Endothelial cell of umbilical vein (primary cell): ENCODE measurements at regions not wholly inside any gene's neighbourhood (a gene's known extent, or its start where the extent isn't known, plus 50 kb on each side); places are given as distances from the start of the nearest gene placed in this dataset.
A peak's percentile ranks its signal among the peaks of the same experiment; 100 is the strongest.
"Not testable (repeated sequence)": the region's sequence is repeated elsewhere in the genome, so short reads cannot be mapped to it uniquely, and the experiment has no call there.

Experiments used
- BruUV-seq: library from RNA; stranded (reverse); fragments of 400-500 nt; replicated peaks from 2 replicates; lab custom pipeline; 2021; lab: Mats Ljungman, UMichigan
- CTCF ChIA-PET: fragments of 300-600, 350-600 bp; sonication (Branson Sonifier 250); formaldehyde crosslinking; loops from one replicate; lab custom pipeline; 2021; ENCODE audit warnings: antibody characterized with exemption, inconsistent platforms; lab: Charles Lee
- POLR2A ChIA-PET: fragments of 300-600, 350-600 bp; sonication (Branson Sonifier 250); formaldehyde crosslinking; loops from one replicate; lab custom pipeline; 2021; ENCODE audit warnings: antibody characterized with exemption, inconsistent platforms; lab: Charles Lee
- DNase-seq: peaks from one replicate; pipeline ENCODE4 v3.0.0-alpha.2; 2011; ENCODE audit warnings: low read depth, low spot score
- FAIRE-seq: peaks from 2 replicates; lab custom pipeline; 2011; peaks lifted over from hg19 to GRCh38; lab: Jason Lieb, UNC
- H2AFZ ChIP-seq: 2 replicates; pipeline ENCODE4 v1.6.0; 2012; ENCODE audit warnings: low read depth, low read length, control low read depth, inconsistent platforms
- H3K27ac ChIP-seq: 2 replicates; pipeline ENCODE4 v1.5.1; 2011; ENCODE audit warnings: low read depth, mild to moderate bottlenecking, control low read depth, low read length, moderate library complexity; ENCODE audit not compliant: insufficient read depth
- H3K27me3 ChIP-seq, 2 experiments: 2 replicates each; pipeline versions ENCODE4 v1.6.0 to v1.6.1; 2011; ENCODE audit warnings: low read length in 2 of 2, mixed read lengths in 1 of 2; ENCODE audit not compliant: control insufficient read depth in 2 of 2, insufficient read depth in 2 of 2
- H3K36me3 ChIP-seq, 2 experiments: 2 replicates in 1 of 2; 3 replicates in 1 of 2; pipeline ENCODE4 v1.5.1; 2011; ENCODE audit warnings: low read length in 2 of 2, mild to moderate bottlenecking in 1 of 2, moderate library complexity in 1 of 2; ENCODE audit not compliant: control insufficient read depth in 2 of 2, insufficient read depth in 2 of 2; ENCODE audit errors: extremely low read depth in 1 of 2
- H3K4me1 ChIP-seq: 3 replicates; pipeline ENCODE4 v1.5.1; 2011; ENCODE audit warnings: mild to moderate bottlenecking, low read length; ENCODE audit not compliant: control insufficient read depth, insufficient read depth; ENCODE audit errors: extremely low read depth
- H3K4me2 ChIP-seq: 2 replicates; pipeline ENCODE4 v1.6.1; 2011; ENCODE audit warnings: low read length, control low read depth, mixed read lengths; ENCODE audit not compliant: insufficient read depth
- H3K4me3 ChIP-seq, 3 experiments: fragments of 200-600 bp in 1 of 3; sonication (generic), shearing (Covaris generic) in 1 of 3; replicated peaks in 1 of 3; 2 replicates each; pipeline ENCODE4 v1.5.1; 2011 to 2016; ENCODE audit warnings: control low read depth in 3 of 3, low read length in 3 of 3, mild to moderate bottlenecking in 2 of 3, inconsistent platforms in 1 of 3, low read depth in 1 of 3, moderate library complexity in 1 of 3; ENCODE audit not compliant: insufficient read depth in 1 of 3
- H3K79me2 ChIP-seq: 2 replicates; pipeline ENCODE4 v1.6.0; 2012; ENCODE audit warnings: low read length, inconsistent platforms; ENCODE audit not compliant: control insufficient read depth, insufficient read depth
- H3K9ac ChIP-seq: replicated peaks from 2 replicates; pipeline ENCODE3; 2011; ENCODE audit warnings: low read length, control low read depth; ENCODE audit not compliant: insufficient read depth; ENCODE audit errors: extremely low read depth
- H3K9me1 ChIP-seq: replicated peaks from 3 replicates; pipeline ENCODE4 v1.6.0; 2011; ENCODE audit warnings: mild to moderate bottlenecking, low read length; ENCODE audit not compliant: control insufficient read depth, insufficient read depth; ENCODE audit errors: extremely low read depth
- H3K9me3 ChIP-seq: replicated peaks from 2 replicates; pipeline ENCODE4 v1.5.1; 2012; ENCODE audit warnings: low read length, inconsistent platforms; ENCODE audit not compliant: control insufficient read depth, insufficient read depth
- H4K20me1 ChIP-seq: replicated peaks from 2 replicates; pipeline ENCODE3; 2011; ENCODE audit warnings: mild to moderate bottlenecking, low read length; ENCODE audit not compliant: control insufficient read depth, insufficient read depth; ENCODE audit errors: extremely low read depth
- dilution Hi-C: fragments of 300-500 bp; cut with MboI; formaldehyde crosslinking; loops from one replicate; pipeline ENCODE4 v1.15.0; 2019; ENCODE audit warnings: low sequenced_read_pairs; ENCODE audit not compliant: extremely low pct_ligation_motif_present
- intact Hi-C: fragments of 100-400 bp; cut with micrococcal nuclease; formaldehyde crosslinking; loops from one replicate; pipeline ENCODE4 v1.10.0; 2022

DNA sequence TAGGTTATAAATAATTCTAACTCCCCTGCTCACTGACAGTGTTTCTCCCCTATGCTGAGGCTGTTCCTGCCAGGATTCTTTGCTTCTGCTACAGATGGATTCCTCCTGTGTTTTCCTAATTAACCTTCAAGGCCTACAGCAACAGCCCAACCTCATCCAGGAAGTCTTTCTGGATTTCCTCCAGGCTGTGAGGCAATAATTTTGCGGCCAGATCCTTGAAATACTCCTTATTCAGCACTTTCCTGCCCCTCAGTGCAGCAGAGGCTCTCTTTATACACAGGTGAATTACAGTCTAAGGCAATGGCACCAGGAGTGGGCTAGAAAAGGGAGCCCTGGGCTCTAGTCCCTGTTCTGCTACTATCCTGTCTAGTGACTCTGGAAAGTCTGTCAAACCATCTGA lies 102.1 kb upstream of the PRSS12 start:
- H3K27ac ChIP-seq, H3K79me2 ChIP-seq, H3K9me3 ChIP-seq, H2AFZ ChIP-seq, H4K20me1 ChIP-seq, H3K9ac ChIP-seq, FAIRE-seq, H3K27me3 ChIP-seq, H3K4me1 ChIP-seq, CTCF ChIA-PET, H3K9me1 ChIP-seq, intact Hi-C loops, H3K4me2 ChIP-seq, DNase-seq, dilution Hi-C loops, POLR2A ChIA-PET, BruUV-seq, H3K4me3 ChIP-seq, H3K36me3 ChIP-seq: not testable (repeated sequence)

DNA sequence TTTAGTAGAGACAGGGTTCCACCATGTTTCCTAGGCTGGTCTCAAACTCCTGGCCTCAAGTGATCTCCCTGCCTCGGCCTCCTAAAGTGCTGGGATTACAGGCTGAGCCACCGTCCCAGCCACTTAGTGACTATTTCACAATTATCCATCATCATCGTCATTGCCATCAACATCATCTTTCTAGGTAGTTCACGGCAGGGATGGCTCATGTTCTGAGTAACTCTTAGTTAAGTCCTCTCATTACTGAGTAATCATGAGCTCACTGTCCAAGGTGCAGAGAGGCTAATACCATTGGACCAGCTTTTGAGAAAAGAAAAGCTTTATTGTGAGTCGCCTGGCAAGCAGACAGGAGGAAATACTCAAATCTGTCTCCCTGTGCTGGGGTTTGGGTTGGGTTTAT lies 108.6 kb upstream of the PRSS12 start:
- H4K20me1 ChIP-seq, CTCF ChIA-PET, H3K9ac ChIP-seq, BruUV-seq, POLR2A ChIA-PET, H3K79me2 ChIP-seq, H2AFZ ChIP-seq, DNase-seq, H3K9me1 ChIP-seq, dilution Hi-C loops, H3K4me3 ChIP-seq, H3K4me1 ChIP-seq, FAIRE-seq, H3K27ac ChIP-seq, H3K36me3 ChIP-seq, H3K4me2 ChIP-seq, H3K9me3 ChIP-seq, intact Hi-C loops, H3K27me3 ChIP-seq: not testable (repeated sequence)

DNA sequence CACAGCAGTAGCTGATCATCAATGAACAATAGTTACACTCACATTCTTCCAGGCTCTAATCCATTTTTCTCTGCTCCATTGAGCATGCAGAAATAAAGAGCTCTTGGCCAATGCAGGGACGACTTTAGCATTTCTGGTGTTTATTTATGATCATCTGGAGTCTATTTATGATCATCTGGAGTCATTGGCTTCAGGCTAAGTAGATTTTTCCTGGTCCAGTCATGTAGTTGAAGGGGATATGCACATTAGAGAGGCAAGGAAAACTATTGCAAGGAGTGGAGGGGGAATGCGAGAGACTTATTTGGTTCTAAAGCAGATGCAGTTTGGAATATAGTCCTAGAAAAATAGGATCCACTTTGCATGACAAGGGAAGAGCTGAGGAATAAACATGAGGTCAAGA lies 113.0 kb upstream of the PRSS12 start:
- POLR2A ChIA-PET, H3K27me3 ChIP-seq, FAIRE-seq, intact Hi-C loops, H3K27ac ChIP-seq, H3K79me2 ChIP-seq, H4K20me1 ChIP-seq, H3K4me3 ChIP-seq, H3K4me2 ChIP-seq, H3K9me3 ChIP-seq, CTCF ChIA-PET, H3K36me3 ChIP-seq, H3K9ac ChIP-seq, BruUV-seq, dilution Hi-C loops, DNase-seq, H3K4me1 ChIP-seq, H3K9me1 ChIP-seq, H2AFZ ChIP-seq: not testable (repeated sequence)

DNA sequence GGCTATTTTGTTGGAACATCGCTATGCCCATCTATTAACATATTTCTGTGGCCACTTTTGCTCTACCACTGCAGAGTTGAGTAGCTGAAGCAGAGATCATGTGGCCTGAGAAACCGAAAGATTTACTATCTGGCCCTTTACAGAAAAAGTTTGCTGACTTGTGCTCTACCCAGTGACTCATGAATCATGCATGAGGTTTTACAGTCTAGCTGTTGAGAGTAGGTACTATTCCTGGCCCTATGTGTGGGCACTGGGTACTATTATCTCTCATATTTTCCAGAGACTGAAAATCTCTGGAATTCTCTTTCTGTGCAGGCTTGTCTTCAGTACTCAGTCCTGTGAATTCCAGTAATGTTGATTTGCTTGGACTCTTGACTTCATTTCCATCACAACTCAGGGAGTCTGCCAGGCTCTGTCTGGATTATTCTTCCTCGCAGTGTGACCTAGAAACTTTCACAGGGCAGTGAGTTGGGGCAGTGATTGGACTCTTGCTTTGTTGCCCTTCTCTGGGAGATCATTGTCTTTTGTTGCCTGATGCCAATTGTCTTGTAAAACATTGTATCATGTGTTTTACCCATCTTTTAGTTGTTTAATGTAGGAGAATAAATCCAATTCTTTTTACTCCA lies 121.3 kb upstream of the PRSS12 start:
- H3K4me1 ChIP-seq, CTCF ChIA-PET, intact Hi-C loops, H3K9me3 ChIP-seq, H3K79me2 ChIP-seq, dilution Hi-C loops, BruUV-seq, H3K27ac ChIP-seq, H3K4me2 ChIP-seq, H3K9me1 ChIP-seq, H2AFZ ChIP-seq, H3K9ac ChIP-seq, H3K36me3 ChIP-seq, H4K20me1 ChIP-seq, DNase-seq, H3K27me3 ChIP-seq, POLR2A ChIA-PET, H3K4me3 ChIP-seq: not testable (repeated sequence)
- FAIRE-seq: peak; percentile 40
